CD4-positive, alpha-beta T cell (primary cell): ENCODE measurements at regions not wholly inside any gene's neighbourhood (a gene's known extent, or its start where the extent isn't known, plus 50 kb on each side); places are given as distances from the start of the nearest gene placed in this dataset.

Experiments used
- ATAC-seq: fragments of 200-7000 bp; cut with Tn5 transposase; one replicate; pipeline ENCODE4 v1.10.0; 2022; ENCODE audit warnings: mild to moderate bottlenecking; ENCODE audit not compliant: poor library complexity
- CTCF ChIA-PET: fragments of 350-600 bp; sonication (Branson Sonifier 250); formaldehyde crosslinking; loops from one replicate; lab custom pipeline; 2021; ENCODE audit warnings: antibody characterized with exemption, inconsistent platforms; lab: Charles Lee
- POLR2A ChIA-PET: fragments of 350-600 bp; sonication (Branson Sonifier 250); formaldehyde crosslinking; loops from one replicate; lab custom pipeline; 2021; ENCODE audit warnings: antibody characterized with exemption, inconsistent platforms; lab: Charles Lee
- DNase-seq, 14 experiments: peaks; one replicate each; pipeline ENCODE4 v3.0.0-alpha.2; 2013 to 2020; ENCODE audit warnings: mixed read lengths in 2 of 14
- H3K27ac ChIP-seq, 2 donors: one replicate each; pipeline versions ENCODE4 v1.5.1 to v1.7.0; 2013; ENCODE audit warnings: low read length in 2 of 2, low read depth in 1 of 2, mild to moderate bottlenecking in 1 of 2
- H3K27me3 ChIP-seq, 2 experiments: 1 replicate in 1 of 2; 2 replicates in 1 of 2; pipeline versions ENCODE4 v1.6.1 to v1.7.0; 2013; ENCODE audit warnings: low read length in 2 of 2, control low read depth in 1 of 2, mild to moderate bottlenecking in 1 of 2, moderate library complexity in 1 of 2; ENCODE audit not compliant: insufficient read depth in 2 of 2, control insufficient read depth in 1 of 2
- H3K36me3 ChIP-seq: one replicate; pipeline ENCODE4 v1.6.1; 2013; ENCODE audit warnings: low read length, control low read depth; ENCODE audit not compliant: insufficient read depth
- H3K4me1 ChIP-seq: one replicate; pipeline ENCODE4 v1.6.1; 2013; ENCODE audit warnings: low read length, control low read depth; ENCODE audit not compliant: insufficient read depth
- H3K4me3 ChIP-seq: one replicate; pipeline ENCODE4 v1.5.1; 2013; ENCODE audit warnings: mild to moderate bottlenecking, low read length, moderate library complexity
- H3K9me3 ChIP-seq, 2 experiments: 1 replicate in 1 of 2; 2 replicates in 1 of 2; pipeline versions ENCODE4 v1.6.1 to v1.7.0; 2013; ENCODE audit warnings: low read length in 2 of 2, mild to moderate bottlenecking in 2 of 2, control low read depth in 1 of 2, moderate library complexity in 1 of 2; ENCODE audit not compliant: control insufficient read depth in 1 of 2, insufficient read depth in 1 of 2
- H3K27ac Mint-ChIP-seq: one replicate; pipeline ENCODE4 v1.8.0; 2020; ENCODE audit warnings: mixed read lengths
- H3K27me3 Mint-ChIP-seq: one replicate; pipeline ENCODE4 v1.8.0; 2021; ENCODE audit warnings: mixed read lengths
- H3K36me3 Mint-ChIP-seq: one replicate; pipeline ENCODE4 v1.8.0; 2021; ENCODE audit warnings: low read depth, mixed read lengths
- H3K4me1 Mint-ChIP-seq: one replicate; pipeline ENCODE4 v1.8.0; 2021; ENCODE audit warnings: low read depth, mixed read lengths
- H3K4me3 Mint-ChIP-seq: one replicate; pipeline ENCODE4 v1.8.0; 2020; ENCODE audit warnings: mild to moderate bottlenecking, mixed read lengths
- H3K9me3 Mint-ChIP-seq: one replicate; pipeline ENCODE4 v1.8.0; 2020; ENCODE audit warnings: mixed read lengths
- intact Hi-C, 2 experiments: fragments of 100-400 bp; cut with DNase I in 1 of 2; cut with micrococcal nuclease in 1 of 2; formaldehyde crosslinking; loops; one replicate each; pipeline versions ENCODE4 v1.15.1 to v1.9.0; 2023 to 2025; cut with DNase I, micrococcal nuclease
- TF ChIP-seq, protein P1 (sequence below): fragments of 200-600 bp; IDR thresholded peaks from one replicate; pipeline ENCODE4 v1.8.0; 2022; ENCODE audit warnings: antibody characterized with exemption, mild to moderate bottlenecking

DNA sequence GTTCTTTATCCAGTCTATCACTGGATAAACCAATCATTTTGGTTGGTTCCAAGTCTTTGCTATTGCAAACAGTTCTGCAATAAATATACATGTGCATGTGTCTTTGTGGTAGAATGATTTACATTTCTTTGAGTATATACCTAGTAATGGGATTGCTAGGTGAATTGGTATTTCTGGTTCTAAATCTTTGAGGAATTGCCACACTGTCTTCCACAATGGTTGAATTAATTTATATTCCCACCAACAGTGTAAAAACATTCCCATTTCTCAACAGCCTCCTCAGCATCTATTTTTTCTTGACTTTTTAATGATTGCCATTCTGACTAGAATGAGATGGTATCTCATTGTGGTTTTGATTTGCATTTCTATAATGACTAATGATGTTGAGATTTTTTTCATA lies 791.7 kb upstream of the AGA start:
- ChIA-PET CTCF (no interaction called here), POLR2A (no interaction called here)
- Mint-ChIP-seq H3K27ac (no peak overlapping the region), H3K27me3 (no peaks in the 10 kb centered on the region), H3K4me3 (no peak overlapping the region), H3K9me3 (peaks cover 17% of the 10 kb centered on the region), H3K36me3 (no peaks in the 10 kb centered on the region), H3K4me1 (no peaks in the 10 kb centered on the region)
- TF ChIP-seq, protein P1, sequence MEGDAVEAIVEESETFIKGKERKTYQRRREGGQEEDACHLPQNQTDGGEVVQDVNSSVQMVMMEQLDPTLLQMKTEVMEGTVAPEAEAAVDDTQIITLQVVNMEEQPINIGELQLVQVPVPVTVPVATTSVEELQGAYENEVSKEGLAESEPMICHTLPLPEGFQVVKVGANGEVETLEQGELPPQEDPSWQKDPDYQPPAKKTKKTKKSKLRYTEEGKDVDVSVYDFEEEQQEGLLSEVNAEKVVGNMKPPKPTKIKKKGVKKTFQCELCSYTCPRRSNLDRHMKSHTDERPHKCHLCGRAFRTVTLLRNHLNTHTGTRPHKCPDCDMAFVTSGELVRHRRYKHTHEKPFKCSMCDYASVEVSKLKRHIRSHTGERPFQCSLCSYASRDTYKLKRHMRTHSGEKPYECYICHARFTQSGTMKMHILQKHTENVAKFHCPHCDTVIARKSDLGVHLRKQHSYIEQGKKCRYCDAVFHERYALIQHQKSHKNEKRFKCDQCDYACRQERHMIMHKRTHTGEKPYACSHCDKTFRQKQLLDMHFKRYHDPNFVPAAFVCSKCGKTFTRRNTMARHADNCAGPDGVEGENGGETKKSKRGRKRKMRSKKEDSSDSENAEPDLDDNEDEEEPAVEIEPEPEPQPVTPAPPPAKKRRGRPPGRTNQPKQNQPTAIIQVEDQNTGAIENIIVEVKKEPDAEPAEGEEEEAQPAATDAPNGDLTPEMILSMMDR: no peak
- no peak for DNase-seq
- ATAC-seq: no peak
- Histone ChIP-seq H3K36me3 (no peaks in the 10 kb centered on the region), H3K27ac (no peak overlapping the region), H3K27me3 (no peaks in the 10 kb centered on the region), H3K9me3 (no peaks in the 10 kb centered on the region), H3K4me1 (no peaks in the 10 kb centered on the region), H3K4me3 (no peak overlapping the region)
- intact Hi-C loops: no loop called here

DNA sequence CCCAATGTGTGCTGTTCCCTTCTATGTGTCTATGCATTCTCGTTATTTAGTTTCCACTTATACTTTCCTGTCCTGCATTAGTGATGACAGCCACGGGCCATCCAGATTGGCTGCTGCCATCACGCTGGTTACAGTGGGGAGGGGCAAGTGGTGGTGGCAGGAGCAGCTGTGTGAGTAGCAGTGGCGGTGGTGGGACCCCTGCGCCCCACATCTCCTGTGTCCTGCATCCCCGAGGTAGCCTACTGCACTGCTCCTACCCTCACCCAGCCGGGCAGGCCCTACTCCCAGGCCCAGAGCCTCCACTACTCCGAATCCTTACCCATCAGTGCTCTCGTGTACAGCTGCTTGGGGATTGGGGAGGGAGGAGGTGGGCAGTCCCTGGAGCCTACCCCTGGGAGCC lies 798.7 kb upstream of the AGA start:
- no peak overlapping the region for H3K27ac Mint-ChIP-seq
- CTCF ChIA-PET: no interaction called here
- TF ChIP-seq, protein P1: no peak
- Histone ChIP-seq H3K27me3 (no peaks in the 10 kb centered on the region), H3K4me3 (no peak overlapping the region), H3K9me3 (peaks cover 4 to 19% of the 10 kb centered on the region in 2 experiments), H3K27ac (no peak overlapping the region), H3K4me1 (no peaks in the 10 kb centered on the region), H3K36me3 (no peaks in the 10 kb centered on the region)
- peaks cover 6% of the 10 kb centered on the region for H3K9me3 Mint-ChIP-seq
- H3K27me3 Mint-ChIP-seq: no peaks in the 10 kb centered on the region
- ATAC-seq: no peak
- intact Hi-C loops: no loop called here
- DNase-seq: no peak
- no peaks in the 10 kb centered on the region for H3K4me1 Mint-ChIP-seq
- POLR2A ChIA-PET: no interaction called here
- H3K4me3 Mint-ChIP-seq: no peak overlapping the region
- no peaks in the 10 kb centered on the region for H3K36me3 Mint-ChIP-seq

DNA sequence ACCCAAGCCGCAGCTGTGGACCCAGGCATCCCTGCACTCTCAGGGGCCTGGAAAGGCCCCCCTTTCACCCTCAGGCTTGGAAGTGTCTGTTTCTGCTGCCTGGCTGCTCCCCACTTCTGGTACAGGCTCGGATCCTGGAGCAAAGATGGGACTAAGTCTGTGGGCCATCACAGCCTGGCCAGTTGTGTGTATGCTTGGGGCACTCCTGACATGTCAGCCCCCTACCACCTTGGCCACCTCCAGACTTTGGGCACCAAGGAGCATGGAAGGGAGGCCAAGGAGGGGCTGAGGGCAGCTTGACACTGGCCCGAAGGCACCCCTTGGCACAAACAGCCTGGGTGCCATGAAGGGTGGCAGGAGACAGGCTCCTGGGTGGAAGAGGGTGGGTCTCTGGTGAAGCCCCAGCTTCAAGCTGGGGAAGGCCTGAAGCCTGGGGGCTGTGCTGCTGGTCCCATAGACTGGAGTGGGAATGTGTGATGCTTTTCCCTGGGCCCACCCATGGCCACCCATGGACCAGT lies 799.4 kb upstream of the AGA start:
- ChIA-PET CTCF (no interaction called here), POLR2A (no interaction called here)
- Mint-ChIP-seq H3K27ac (no peak overlapping the region), H3K9me3 (peaks cover 5% of the 10 kb centered on the region), H3K27me3 (no peaks in the 10 kb centered on the region), H3K4me3 (no peak overlapping the region), H3K36me3 (no peaks in the 10 kb centered on the region), H3K4me1 (no peaks in the 10 kb centered on the region)
- H3K4me1 ChIP-seq: no peaks in the 10 kb centered on the region
- H3K27me3 ChIP-seq: no peaks in the 10 kb centered on the region
- intact Hi-C loops: no loop called here
- no peak overlapping the region for H3K4me3 ChIP-seq
- TF ChIP-seq, protein P1: no peak
- DNase-seq (no peak), ATAC-seq (no peak)
- peaks cover 4 to 19% of the 10 kb centered on the region in 2 experiments for H3K9me3 ChIP-seq
- H3K27ac ChIP-seq: no peak overlapping the region
- no peaks in the 10 kb centered on the region for H3K36me3 ChIP-seq
